ENCODE measurements at regions not wholly inside any gene's neighbourhood (a gene's known extent, or its start where the extent isn't known, plus 50 kb on each side); places are given as distances from the start of the nearest gene placed in this dataset.

- TF ChIP-seq IRF1 (CRISPR knock-in tag; IDR thresholded peaks at IDR 0.05), result no peak
- no peak for TF ChIP-seq CREB1 (CRISPR knock-in tag; IDR thresholded peaks at IDR 0.05)
- no peak for TF ChIP-seq JUN (CRISPR knock-in tag; IDR thresholded peaks at IDR 0.05)
- TF ChIP-seq ZNF425 (CRISPR knock-in tag; conservative IDR thresholded peaks at IDR 0.05), result no peak
These were observed 108.0 kb upstream of the TBC1D5 start (continued) for GRCh38 chr3:17850448-17850847.

GRCh38 chr3:17848102-17848501 is 105.7 kb upstream of the TBC1D5 start:
- ATAC-seq, result no peak
- POLR2A ChIA-PET, result no interaction called here
- CTCF ChIA-PET, result no interaction called here

More at GRCh38 chr3:17848102-17848501, 105.7 kb upstream of the TBC1D5 start:
- no peak for DNase-seq (ENCODE audit: low spot score)
- no peaks in the 10 kb centered on the region for H3K36me3 Mint-ChIP-seq
- no peaks in the 10 kb centered on the region for H3K9me3 Mint-ChIP-seq
- 0 out of 2 replicates have a peak, but pooled peaks cover 7% of the 10 kb centered on the region for H3K4me1 Mint-ChIP-seq
- no peak for TF ChIP-seq ATF1 (CRISPR knock-in tag; IDR thresholded peaks at IDR 0.05)
- no peak for TF ChIP-seq CREM (CRISPR knock-in tag; IDR thresholded peaks at IDR 0.05)
- TF ChIP-seq FOXJ3 (CRISPR knock-in tag; IDR thresholded peaks at IDR 0.05; ENCODE audit: borderline replicate concordance), result no peak
- no peak for TF ChIP-seq E2F1 (CRISPR knock-in tag; IDR thresholded peaks at IDR 0.05)
- no peak for TF ChIP-seq ERG (CRISPR knock-in tag; IDR thresholded peaks at IDR 0.05)
- TF ChIP-seq ESRRA (CRISPR knock-in tag; IDR thresholded peaks at IDR 0.05; ENCODE audit: borderline replicate concordance), result no peak
- no peak for TF ChIP-seq ZNF512 (CRISPR knock-in tag; IDR thresholded peaks at IDR 0.05; ENCODE audit: borderline replicate concordance)
- TF ChIP-seq IRF2 (CRISPR knock-in tag; IDR thresholded peaks at IDR 0.05; ENCODE audit: borderline replicate concordance, low read depth), result no peak
- no peak for TF ChIP-seq ZNF671 (CRISPR knock-in tag; IDR thresholded peaks at IDR 0.05)
- no peak for TF ChIP-seq CTCF (IDR thresholded peaks at IDR 0.05)
- no peak for TF ChIP-seq SP1 (CRISPR knock-in tag; conservative IDR thresholded peaks at IDR 0.05)
- no peak for TF ChIP-seq TEAD1 (CRISPR knock-in tag; IDR thresholded peaks at IDR 0.05)
- TF ChIP-seq GABPB1 (CRISPR knock-in tag; IDR thresholded peaks at IDR 0.05), result no peak
- no peak for TF ChIP-seq ATF6 (CRISPR knock-in tag; IDR thresholded peaks at IDR 0.05)
- no peak for TF ChIP-seq NR3C1 (CRISPR knock-in tag; conservative IDR thresholded peaks at IDR 0.05; ENCODE audit: low read depth)
- no peak for TF ChIP-seq STAT6 (CRISPR knock-in tag; conservative IDR thresholded peaks at IDR 0.05; ENCODE audit: low read depth)
- no peaks in the 10 kb centered on the region; the same call in 1 of the 2 replicates for H3K27me3 Mint-ChIP-seq (ENCODE audit: low read depth)
- H3K27ac Mint-ChIP-seq, result no peak overlapping the region
- H3K4me3 Mint-ChIP-seq, result no peak overlapping the region

Data from WTC11 (cell line).